HG03060 (cell line): ENCODE measurements at regions not wholly inside any gene's neighbourhood (a gene's known extent, or its start where the extent isn't known, plus 50 kb on each side); places are given as distances from the start of the nearest gene placed in this dataset.

Experiments
- ATAC-seq: cut with Tn5 transposase; IDR thresholded peaks from one replicate; pipeline ENCODE4 v1.9.1; 2021; ENCODE audit warnings: low read depth, moderate number of reproducible peaks; ENCODE audit not compliant: unreplicated experiment

DNA sequence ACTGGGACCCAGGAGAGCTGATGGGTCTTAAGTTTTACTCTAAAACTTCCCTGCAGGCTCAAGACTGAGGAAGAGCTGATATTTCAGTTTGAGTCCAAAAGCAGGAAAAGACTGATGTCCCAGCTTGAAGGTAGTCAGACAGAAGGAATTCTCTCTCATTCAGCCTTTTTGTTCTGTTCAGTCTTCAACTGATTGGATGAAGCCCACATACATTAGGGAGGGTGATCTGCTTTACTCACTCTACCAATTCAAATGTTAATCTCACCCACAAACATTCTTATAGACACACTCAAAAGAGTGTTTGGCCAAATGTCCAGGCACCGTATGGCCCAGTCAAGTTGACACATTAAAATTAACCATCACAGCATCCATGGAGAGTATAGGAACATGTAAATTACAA is 173.5 kb downstream of the KCNRG start:
- no peak for ATAC-seq

DNA sequence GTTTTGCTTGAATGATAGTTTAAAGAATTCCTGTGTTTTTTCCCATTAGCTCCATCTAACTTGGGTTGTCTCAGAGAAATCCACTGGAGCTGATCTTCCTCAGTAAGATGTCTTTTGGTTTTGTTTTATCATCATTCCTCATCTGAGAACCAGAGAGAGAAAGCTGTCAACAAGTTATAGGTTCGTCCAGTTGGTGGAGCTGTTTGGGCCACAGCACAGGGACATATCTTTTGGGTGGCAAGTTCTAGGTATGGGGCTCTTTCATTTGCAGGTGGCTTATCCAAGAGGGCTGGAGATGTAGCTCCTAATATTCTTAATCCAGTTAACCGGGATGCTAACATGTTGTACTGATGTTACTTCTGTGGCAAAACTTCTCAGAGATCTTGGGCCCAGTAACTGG is 174.2 kb downstream of the KCNRG start:
- ATAC-seq = no peak

DNA sequence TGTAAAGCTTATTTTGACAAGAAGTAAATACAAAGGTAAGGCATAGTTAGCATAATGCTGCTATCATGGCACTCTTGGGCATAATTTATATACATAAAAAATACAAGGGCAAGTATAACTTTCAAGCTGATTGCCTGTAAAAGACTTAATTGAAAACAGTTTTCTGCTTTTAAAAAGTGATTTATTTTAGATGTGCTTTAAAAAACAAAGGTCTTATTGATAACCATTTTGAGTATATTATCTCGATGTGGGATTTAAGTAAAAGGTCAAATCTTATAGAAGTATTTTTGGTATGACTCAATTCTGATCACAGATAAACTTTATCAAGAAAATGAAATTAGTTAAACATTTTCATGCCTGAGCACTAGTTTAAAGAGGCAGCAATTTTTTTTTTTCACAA is 175.8 kb downstream of the KCNRG start:
- ATAC-seq = no peak

DNA sequence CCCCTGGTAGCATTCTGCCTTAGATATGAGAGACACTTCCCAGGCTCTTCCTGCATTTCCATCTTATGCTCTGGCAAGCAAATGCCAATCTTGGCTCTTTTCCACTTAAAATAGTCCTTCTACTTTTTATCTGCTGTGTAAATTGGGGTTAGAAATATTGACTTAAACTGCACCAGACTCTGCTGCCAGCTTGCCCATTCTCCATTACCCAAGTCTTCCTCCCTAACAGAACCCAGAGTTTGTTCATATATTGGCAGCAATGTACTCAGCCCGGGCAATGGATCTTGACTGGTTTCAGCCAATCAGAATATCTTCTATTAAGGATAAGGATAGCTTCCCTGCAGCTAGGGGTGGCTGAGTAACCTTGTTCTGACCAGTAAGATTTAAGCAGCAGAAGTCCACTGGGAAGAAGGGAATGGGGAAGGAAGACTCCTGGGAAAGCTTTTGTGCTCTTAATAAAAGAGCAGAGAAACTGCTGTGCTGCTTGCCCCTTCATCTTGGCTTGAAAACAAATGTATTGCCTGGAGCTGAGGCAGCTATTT is 177.1 kb downstream of the KCNRG start:
- ATAC-seq = no peak

DNA sequence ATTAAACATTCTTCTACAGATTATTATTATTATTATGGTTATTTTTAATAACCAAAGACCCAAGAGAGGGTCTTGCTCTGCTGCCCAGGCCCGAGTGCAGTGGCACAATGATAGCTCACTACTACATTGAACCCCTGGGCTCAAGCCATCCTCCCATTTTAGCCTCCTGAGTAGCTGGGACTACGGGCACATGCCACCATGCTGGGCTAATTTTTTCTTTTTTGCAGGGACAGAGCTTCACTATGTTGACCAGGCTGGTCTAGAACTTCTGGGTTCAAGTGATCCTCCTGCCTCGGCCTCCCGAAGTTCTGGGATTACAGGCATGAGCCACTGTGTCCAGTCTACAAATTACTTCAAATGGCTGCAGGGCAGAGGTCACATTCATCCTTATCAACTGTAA is 179.8 kb downstream of the KCNRG start:
- no peak for ATAC-seq

DNA sequence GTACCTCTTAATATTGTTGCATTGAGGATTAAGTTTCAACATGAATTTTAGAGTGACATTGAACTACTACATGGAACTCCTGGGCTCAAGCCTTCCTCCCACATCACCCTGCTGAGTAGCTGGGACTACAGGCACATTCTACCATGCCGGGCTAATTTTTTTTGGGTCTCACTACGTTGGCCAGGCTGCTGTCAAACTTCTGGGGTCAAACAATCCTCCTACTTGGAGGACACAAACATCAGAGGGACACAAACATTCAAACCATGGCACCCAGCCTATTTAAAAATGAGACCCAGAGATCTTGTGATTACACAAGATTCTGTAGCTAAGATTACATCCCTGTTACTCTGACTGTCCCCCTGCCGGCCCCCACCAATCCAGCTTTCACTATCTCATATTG is 180.9 kb downstream of the KCNRG start:
- no peak for ATAC-seq

DNA sequence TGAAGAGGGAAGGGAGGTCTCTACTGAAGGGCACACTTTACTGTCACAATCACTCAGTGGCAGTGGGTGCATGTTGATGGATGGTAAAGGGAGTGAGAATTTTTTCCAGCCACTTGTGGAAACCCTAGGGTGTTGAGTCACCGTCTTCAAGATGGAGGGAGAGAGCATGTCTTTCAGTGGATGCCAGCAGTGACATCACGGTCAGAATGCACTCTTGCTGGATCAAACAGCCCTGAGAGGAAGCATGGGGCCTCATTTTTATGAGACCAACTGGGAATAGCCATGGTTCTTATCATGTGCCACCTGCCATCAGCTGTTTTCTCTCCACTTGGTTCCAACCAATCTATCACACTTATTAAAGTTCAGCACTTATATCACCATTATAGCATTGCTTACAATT is 182.5 kb downstream of the KCNRG start:
- no peak for ATAC-seq

DNA sequence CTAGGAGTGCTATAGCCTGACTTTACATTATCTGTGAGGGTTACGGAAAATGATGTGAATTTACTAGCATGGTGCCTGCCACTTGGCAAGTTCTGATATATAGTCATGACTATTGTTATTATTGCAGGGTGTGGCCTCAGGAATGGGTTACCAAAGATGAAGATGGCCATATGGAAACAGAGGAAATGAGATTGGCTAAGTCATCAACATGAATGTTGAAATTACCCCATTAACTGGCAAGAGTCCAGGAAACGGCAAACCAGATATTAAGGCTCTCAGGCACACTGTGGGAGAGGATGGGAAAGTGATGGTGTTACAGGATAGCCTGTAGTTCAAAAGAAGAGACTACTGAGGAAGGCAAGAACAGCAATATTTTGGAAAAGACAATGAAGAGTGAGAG is 183.3 kb downstream of the KCNRG start:
- ATAC-seq = no peak

DNA sequence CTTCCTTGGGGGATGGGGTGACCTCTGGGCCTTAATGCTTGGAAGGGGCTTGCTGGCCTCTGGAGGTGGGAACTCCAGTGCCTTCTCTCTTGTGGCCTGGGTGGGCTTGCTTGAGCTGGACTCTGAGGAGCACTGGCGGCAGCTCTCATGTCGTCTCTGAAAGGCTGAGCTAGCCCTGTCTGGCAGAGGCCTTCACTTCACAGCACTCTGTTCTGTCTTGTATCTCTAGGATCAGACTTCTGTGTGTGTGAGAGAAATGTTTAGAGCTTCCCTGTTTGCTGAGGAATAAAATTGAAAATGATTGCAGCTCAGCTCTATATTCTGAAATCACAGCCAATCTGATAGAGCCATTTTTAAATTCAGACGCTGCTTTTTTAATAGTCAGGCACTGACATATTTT is 185.3 kb downstream of the KCNRG start:
- ATAC-seq = no peak

DNA sequence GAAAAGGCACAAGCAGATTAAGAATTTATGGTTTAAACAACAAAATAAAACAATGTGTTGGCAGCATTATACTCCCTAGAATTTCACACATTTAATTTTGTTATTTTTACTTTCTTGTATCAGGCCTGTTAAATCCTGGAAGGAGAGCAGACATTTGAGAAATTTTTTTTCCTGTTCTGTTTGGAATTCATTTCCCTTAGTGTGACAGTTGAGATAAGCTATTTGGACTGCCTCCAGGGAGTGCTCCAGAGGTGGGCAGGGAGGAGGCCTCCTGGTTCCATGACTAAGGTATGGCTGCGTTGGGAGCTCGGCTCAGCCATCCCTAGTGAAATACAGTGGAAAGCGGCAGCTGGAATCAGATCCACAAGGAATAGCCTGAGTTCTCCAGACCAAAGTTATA is 185.7 kb downstream of the KCNRG start:
- ATAC-seq = no peak

DNA sequence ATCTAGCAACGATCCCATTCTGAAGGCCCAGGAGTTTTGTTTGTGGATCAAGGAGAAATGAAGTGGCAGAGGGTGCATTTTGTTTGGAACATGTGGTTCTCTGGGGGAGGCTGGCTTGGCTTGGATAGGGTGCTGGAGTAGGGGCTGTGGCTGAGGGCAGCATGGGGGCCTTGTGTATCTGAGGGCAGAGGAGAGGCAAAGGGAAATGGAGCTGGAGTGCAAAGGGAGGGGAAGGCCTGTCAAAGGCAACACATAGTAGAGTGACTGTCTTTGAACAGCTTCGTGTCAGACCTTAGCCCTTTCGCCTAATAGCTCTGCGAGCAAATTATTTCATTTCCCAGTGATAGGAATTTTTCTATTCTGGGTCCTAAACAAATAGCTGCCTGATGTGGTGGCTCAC is 187.2 kb downstream of the KCNRG start:
- ATAC-seq = no peak

DNA sequence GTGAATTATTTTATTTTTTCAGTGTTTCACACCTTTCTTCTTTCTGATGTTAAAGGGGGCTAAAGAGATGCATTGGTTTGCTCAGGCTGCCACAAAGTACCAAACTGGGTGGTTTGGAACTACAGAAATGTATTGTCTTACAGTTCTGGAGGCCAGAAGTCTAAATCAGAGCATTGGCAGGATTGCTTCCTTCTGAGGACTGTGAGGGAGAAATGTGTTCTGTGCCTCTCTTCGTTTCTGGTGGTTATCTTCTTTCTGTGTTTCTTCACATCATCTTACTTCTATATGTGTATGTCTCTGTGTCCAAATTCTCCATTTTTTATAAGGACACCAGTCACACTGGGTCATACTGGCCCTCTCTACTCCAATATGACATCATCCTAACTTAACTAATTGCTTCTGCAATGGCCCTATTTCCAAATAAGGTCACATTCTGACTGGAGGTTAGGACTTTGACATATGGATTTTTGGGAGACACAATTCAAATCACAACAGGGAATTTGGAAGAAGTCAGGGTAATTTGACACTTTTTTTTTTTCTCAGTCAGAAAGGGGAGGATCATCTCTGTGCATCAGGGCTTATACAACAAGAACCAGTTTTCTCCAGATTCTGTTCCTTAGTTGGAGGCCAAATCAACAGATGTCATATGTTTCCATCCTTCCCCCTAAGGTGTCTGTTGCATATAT is 188.2 kb downstream of the KCNRG start:
- ATAC-seq = no peak

DNA sequence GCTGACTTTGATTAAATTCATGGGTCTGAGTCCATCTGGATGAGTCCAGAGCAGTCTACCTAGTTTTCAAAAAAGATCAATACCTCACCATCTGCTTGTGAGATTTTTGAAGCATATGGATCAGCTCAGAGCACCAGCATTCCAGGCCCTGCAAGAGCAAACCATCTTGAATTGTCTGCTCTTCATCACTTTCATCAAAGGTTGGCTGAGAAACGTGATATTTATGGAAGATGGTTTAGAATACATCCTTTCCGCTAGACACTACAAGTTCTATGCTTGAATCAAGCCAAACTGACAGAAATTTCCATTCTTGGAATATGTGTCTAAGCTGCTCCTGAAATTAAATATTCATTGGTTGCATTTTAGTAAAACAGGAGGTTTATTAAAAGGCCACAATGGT is 190.3 kb downstream of the KCNRG start:
- ATAC-seq = no peak

DNA sequence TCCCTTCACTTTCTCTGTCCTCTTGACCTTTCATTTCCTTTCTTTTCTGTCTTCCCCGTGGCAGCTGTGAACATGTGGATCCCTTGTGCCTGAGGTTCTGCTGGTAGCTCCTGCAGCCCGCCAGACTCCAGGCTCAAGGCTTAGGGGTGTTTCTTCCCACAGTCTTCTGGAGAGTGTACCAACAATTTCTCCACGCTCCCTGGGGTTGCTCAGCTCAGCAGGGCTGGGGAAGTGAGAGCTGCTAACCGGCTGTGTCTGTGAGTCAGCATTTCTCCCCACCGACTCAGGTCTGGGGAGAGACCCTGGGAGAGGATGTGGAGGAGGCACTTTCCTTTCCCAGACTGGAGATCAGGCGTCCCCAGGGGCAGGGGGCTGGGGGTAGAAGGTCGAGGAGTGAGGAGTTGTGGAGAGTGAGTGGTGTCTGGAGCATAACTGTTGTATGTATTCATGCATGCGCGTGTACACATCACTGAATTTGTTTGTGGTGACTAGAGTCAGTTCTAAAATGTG is 193.6 kb downstream of the KCNRG start:
- no peak for ATAC-seq

DNA sequence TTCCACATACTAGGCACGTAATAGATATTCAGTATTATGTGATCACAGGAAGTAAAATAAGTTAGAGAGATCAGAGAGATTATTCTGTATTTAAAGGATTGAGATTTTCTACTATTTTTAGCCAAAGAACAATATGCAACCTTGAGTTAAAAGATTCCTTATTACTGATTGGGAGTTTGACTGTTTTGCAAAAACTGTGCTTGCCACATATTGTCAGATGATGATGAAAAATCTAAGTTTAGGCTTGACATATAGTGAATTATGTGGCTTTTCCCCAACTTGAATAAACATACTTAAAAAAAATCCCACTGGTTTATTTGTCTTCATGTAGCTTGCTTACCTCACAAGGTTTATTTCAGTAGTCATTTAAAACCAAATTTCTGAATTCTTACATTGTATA is 194.4 kb downstream of the KCNRG start:
- ATAC-seq = no peak

DNA sequence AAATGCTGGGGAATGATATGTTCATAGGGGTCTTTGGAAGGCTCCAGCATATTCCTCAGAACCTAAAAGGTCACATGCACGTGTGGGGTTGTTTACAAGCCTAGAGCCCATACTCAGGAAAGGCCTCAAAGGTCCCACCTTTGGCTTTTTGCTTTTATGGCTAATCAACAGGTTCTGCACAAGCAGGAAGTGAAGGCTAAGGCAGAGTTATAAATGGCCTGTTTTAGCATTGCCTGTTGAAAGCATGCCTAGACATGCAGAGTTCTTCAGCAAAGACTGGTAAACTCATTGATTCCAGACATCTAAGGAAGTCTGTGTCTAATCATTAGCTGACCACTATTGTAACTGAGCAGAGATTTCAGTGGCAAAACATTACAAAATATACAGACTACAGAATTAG is 198.3 kb downstream of the KCNRG start:
- no peak for ATAC-seq

DNA sequence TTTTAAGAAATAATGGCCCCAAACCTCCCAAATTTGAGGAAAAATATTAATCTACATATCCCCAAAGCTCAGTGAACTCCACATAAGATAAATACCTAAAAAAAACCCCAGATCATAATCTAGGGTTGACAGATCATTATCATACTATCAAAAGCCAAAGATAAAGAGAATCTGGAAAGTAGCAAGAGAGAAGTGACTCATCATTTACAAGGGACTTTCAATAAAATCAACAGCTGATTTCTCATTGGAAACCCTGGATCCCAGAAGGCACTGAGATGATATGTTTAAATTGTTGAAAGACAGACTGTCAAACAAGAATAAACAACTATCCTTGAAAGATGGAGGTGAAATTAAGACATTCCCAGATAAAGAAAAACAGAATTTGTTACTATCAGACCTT is 199.3 kb downstream of the KCNRG start:
- no peak for ATAC-seq

DNA sequence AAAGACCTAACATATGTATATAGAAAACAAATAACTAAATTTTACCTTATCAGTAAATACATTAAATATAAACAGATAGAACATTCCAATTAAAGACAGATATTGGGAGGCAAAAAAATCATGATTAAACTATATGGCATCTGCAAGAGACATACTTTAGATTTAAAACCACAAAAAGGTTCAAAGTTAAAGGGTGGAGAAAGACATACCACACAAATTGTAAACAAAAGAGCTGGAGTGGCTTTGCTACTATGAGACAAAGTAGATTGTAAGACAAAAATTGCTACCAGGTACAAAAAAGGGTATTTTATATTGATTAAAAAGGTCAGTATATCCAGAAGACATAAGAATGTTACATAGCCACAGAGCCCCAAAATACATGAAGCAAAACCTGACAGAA is 200.2 kb downstream of the KCNRG start:
- no peak for ATAC-seq

DNA sequence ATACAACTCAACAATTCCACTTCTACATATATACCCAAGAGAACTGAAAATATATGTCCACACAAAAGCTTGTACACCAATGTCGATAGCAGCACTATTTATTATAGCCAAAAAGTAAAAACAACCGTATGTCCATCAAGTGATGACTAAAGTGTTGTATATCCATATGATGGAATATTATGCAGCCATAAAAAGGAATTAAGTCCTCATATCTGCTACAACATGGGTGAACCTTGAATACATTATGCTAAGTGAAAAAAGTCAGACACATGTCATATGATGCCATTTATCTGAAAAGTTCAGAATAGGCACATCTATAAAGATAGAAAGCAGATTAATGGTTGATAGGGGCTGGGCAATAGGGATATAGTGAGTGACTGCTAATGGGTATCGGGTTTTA is 204.5 kb downstream of the KCNRG start:
- no peak for ATAC-seq

DNA sequence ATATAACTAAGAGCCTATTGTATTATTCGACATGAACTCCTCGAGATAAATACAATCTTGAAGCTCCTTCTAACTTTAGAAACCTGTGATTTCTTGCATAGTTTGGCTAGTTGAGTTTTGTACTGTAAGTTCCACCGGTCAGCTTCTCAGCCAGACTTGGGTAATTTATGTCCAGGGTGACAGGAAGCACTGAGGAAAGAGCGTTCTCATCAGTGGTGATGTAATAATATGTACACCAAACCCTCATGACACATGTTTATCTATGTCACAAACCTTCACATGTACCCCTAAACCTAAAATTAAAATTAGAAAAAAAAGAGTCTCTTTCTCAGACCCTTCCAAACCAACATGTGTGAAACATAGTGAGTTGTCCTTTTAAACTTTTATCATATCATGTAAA is 205.7 kb downstream of the KCNRG start:
- no peak for ATAC-seq

DNA sequence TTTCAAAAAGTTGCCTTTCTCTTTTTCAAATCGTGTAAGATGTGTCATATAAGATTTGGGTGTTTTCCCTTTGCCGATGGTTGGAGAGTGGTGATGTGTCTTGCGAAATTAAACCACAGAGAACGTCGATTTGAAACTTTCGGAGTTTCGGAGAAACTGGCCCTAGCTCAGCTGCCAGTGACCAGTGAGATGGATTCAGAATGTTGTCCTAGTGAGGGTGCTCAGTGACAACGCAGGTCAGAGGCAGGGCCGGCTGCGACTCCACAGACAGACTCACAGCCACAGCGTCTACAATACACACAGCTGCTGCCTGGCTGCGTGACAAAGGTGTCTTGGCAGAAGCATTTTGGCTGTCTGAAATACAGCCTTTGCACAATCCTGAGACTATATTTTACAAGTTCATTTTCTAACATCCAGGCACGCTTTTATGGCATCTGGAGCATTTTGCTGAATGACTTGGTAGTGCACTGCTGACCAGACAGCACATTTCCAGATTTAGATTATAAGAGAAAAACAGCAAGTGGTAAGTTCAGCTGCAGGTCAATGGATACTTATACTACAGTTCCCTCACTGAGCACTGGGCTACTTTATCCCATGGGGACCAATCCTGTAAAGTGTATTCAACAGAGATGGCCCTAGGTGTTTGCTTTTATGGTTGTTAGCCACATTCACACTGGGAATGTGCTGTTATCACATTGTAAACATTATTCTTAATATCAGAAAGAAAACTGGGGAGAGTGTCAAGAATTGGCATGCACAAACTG is 207.5 kb downstream of the KCNRG start:
- ATAC-seq = no peak

DNA sequence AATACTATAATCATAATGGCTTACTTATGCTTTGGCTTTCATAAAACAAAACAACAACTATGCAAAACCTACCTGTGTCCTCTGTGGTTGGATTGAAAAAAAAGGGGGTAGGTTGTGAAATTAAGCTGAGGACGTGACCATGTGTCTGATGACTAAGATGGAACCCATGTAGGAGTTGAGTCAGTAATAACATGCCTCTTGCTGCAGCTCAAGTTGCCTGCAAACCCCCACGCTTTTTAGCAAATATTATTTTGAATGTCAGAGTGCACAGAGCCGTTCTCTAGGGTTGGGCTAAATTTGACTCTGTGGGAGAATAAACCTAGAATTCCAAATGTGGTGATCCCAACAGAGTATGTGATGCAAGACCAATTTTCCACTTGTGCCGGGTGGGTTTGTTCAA is 209.3 kb downstream of the KCNRG start:
- ATAC-seq = peak; percentile 54
